COLO829 (cell line): ENCODE measurements at regions not wholly inside any gene's neighbourhood (a gene's known extent, or its start where the extent isn't known, plus 50 kb on each side); places are given as distances from the start of the nearest gene placed in this dataset.
"Not testable (repeated sequence)": the region's sequence is repeated elsewhere in the genome, so short reads cannot be mapped to it uniquely, and the experiment has no call there.

Experiments used
- DNase-seq: peaks from one replicate; pipeline ENCODE4 v3.0.0; 2012; ENCODE audit warnings: low spot score

DNA sequence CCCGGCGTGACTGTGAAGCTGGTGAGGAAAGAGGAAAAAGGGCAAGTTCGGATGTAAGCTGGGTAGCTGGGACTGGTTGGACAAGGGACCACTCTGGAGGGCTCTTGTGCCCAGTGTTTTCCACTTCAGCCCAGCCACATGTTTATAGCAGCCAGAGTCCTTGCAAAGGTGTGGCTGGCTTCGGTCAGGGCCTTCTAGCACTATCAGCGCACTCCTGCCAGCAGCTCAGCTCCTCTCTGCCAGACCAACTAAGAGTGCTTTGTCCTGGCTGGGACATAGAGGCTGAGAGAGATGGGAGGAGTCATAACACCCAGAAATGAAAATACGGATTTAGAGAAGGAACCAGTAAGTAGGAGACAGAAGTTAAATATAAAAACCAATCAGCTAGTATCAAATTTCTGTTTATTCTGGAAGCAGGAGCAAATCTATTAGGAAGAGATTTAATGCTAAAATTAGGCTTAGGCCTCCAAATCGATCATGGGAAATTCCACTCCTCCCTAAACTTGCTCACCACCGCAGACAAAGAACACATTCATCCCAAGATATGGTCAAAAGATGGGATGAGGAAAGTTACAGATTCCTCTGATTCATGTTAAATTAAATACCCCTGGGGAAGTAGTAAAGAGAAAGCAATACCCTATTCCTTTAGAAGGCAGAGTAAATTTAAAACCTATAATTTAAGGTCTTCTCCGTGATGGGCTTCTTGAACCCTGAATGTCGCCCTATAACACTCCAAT is 135.0 kb downstream of the RALA start:
- peak; percentile 94 for DNase-seq

DNA sequence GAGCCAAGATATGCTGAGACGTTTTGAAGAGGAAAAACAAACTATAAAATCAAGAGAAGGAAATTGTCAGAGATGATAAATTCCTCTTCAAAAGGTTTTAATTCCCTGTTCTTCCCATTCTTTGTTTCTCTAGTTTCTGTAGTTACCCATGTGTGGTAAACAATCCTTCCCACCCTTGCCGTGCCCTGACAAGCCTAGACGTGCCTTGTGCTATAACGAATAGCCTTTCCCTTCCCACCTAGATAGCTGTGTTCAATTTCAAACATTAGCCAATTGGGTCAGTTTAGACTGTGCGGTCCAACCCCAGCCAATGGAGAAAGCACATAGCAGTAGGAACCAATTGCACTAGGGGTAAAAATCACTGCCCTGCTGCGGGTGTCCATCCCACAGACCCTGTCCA is 138.1 kb downstream of the RALA start:
- no peak for DNase-seq

DNA sequence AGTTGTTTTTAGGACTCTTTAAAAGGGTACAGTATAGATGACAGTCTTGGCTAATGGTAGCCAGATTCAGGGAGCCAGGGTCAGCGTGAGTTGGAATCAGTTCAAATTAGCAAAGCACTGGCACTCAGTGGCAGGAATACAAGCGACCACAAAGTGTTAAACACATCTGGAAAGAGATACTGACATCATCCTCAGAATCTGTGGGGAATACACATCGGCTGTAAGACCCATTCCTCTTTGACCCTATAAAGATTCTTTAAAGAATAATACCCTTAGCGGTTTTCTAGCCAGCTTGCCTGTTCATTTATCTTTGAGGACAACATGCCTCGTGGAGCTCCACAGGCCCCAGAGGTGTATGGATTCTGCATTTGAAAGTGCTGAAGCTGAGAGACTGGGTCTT is 139.1 kb downstream of the RALA start:
- DNase-seq = not testable (repeated sequence)

DNA sequence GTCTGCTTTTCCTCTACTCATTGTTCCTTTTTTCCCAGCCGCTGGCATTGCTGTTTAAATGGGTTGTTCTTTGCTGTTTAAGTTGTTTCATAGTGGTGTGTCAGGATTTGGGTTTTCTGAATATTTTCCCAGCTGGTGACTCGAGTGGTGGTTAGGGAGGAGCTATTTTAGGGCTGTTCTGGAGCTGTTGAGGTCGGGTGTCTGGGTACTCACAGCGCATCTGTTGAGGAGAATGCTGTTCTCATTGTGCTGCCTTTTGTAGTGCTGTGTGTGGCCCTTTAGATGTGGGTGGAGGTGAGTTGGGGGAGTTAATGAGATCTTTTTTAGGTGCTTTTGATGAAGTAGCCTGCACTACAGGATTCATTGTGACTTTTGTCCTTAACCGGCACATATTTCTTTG is 139.5 kb downstream of the RALA start:
- DNase-seq = not testable (repeated sequence)

DNA sequence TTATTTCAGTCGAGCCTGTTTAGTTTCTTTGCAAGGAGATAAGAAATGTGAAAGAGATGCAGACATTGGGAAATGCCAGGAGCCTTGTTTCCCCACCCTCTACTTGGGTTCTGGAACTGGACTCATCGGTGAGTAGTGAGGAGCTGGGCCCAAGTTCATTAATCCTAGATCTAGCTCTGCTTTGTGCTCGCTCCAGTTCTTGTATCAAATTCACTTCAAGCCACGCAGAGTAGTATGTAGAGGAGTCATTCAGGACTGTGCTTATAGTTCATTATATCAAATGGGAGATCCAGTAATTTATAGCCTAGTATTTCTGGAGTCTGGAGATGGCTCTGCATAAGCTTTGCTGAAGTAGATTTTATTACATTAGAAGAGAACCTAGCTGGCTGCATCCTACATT is 142.5 kb downstream of the RALA start:
- DNase-seq = not testable (repeated sequence)

DNA sequence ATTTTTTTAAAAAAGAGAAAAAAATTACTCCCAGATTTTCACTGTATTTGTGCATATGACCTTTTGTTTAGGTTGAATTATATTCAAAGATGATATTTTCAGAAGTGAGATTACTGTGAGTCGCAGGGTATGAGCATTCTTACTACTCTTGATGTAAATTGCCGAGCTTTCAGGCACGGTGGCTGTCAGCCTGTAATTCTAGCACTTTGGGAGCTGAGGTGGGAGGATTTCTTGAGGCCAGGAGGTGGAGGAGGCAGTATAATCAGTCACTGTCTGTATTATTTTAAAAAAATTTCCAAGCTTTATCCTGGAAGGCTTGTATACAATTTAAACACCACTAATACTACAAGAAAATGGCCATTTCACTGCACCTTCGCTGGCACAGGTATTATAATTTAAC is 145.1 kb downstream of the RALA start:
- DNase-seq = not testable (repeated sequence)

DNA sequence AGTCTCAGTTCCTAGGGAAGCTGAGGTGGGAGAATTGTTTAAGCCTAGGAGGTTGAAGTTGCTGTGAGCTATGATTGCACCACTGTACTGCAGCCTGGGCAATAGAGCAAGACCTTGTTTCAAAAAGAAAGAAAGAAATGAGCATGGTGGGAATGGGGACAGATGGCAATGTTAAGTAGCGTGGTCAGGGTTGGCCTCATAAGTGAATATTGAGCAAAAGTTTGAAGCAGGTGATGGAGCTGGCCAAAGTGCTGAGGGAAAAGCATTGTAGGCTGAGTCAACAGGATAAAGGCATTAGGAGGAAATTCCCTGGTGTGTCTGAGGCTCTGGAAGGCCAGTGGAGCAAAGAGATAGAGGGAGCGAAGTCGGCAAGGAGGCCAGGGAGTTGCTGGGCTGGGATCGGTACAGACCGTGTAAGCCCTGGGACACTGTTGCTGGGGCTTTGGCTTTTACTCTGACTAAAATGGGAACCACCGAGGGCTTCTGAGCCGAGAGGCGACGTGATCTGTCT is 151.0 kb downstream of the RALA start:
- not testable (repeated sequence) for DNase-seq

DNA sequence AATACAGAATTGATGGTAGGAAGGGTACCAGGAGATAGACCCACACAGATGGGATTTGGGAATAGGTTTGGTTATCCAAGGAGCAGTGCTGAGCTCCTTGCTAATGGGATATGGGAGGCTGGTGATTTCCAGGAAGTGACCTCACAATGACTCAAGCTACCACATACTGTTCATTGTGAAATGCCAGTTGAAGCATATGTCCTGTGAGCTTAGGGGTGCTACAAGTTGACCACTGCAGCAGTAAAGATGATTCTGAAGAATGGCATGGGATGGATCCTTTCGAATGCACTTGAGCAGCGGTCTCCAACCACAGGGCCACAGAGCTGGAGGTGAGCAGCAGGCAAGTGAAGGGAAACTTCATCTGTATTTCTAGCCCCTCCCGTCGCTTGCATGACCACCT is 158.2 kb downstream of the RALA start:
- DNase-seq = not testable (repeated sequence)

DNA sequence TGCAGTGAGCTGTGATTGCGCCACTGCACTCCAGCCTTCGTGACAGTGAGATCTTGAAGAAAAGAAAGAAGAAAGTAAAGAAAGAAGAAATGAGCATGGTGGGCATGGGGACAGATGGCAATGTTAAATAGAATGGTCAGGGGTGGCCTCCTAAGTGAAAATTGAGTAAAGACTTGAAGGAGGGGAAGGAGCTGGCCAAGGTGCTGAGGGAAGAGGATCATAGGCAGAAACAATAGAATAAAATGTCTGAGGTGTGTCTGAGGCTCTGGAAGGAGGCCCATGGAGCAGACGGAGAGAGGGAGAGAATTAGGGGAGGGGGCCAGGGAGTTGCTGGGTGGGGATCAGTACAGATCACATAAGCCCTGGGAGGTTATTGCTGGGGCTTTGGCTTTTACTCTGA is 163.1 kb downstream of the RALA start:
- DNase-seq = not testable (repeated sequence)

DNA sequence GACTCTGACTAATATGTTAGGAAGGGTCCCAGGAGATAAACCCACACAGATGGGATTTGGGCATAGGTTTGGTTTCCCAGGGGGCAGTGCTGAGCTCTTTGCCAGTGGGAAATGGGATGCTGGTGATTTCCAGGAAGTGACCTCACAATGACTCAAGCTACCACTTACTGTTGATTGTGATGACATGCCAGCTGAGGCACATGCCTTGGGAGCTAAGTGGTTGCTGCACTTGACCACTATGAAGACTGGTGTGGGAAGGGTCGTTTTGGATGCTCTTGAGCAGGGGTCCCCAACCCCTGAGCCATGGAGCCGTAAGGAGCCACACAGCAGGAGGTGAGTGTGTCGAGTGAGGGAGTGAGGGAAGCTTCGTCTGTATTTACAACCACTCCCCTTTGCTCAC is 159.0 kb upstream of the CDK13 start:
- not testable (repeated sequence) for DNase-seq

DNA sequence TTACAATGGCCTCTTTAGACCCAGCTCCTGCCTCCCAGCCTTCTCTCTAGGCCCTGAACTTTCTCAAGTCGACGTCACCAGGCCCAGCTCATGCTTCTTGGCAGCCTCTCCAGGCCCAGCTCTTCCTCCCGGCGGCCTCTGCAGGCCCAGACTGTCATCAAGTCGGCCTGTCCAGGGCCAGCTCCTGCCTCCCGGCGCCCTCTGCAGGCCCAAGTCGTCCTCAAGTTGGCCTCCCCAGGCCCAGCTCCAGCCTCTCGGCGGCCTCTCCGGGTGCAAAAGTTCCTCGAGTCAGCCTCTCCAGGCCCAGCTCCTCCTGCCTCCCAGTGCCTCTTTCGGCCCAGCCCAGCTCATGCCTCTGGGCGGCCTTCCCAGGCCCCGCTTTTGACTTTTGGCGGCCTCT is 158.1 kb upstream of the CDK13 start:
- not testable (repeated sequence) for DNase-seq

DNA sequence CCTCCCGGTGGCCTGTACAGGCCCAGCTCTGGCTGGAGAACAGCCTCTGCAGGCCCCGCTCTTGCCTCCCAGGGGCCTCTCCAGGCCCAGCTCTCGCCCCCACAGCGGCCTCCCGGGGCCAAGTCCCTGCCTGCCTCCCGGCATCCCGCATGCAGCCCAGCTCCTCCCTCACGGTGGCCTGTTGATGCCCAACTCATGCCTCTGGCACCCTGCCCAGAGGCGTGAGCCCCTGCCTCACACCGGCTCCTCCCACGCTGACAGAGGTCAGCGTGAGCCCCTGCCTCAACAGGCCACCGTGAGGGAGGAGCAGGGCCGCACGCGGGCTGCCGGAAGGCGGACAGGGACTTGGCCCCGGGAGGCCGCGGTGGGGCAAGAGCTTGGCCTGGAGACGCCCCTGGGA is 157.0 kb upstream of the CDK13 start:
- not testable (repeated sequence) for DNase-seq

DNA sequence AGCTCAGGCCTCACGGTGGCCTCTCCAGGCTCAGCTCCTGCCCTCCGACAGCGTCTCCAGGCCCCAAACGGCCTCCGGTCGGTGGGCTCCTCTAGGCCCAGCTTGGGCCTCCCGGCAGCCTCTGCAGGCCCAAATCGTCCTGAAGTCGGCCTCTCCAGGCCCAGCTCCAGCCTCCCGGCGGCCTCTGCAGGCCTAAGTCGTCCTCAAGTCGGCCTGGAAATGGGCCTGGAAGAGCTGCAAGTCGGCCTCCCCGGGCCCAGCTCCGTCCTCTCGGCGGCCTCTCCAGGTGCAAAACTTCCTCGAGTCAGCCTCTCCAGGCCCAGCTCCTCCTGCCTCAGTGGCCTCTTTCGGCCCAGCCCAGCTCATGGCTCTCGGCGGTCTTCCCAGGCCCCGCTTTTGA is 156.2 kb upstream of the CDK13 start:
- DNase-seq = not testable (repeated sequence)

DNA sequence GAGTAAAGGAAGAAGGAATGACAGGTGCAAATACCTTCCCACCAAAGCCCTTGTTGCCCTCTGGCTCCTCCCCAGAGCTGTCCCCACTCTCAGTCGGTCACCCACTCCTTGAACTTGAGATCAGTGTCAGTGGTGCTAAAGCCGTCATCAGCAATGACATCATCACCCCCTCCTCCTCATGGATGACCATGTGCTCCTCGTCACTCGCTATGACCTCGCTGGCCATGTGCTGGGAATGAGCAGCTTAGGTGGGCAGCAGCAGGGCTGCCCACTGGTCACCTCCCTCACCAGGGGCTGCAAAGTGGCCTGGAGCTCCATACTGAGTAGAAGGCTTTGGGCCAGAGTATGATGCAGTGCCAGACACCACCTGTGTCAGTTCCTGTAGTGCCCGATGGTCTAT is 153.1 kb upstream of the CDK13 start:
- DNase-seq = not testable (repeated sequence)

DNA sequence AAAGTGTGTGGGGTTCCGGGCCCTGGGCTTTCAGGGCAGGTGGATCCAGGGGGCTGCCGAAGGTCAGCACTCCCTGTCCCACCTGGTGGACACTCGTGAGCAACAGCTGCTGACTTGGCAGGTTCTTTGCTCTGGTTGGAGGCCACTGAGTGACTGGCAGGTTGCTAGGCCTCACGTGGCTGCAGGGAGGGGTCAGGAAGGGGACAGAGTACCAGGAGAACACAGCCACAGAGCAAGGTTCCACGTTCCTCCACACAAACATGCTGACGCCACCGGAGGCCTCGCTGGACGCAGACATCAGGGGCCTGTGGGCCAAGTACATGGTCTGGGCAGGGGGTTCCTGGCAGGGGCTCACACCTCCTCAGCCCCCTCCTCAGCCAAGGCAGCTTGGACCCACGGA is 152.0 kb upstream of the CDK13 start:
- DNase-seq = not testable (repeated sequence)

DNA sequence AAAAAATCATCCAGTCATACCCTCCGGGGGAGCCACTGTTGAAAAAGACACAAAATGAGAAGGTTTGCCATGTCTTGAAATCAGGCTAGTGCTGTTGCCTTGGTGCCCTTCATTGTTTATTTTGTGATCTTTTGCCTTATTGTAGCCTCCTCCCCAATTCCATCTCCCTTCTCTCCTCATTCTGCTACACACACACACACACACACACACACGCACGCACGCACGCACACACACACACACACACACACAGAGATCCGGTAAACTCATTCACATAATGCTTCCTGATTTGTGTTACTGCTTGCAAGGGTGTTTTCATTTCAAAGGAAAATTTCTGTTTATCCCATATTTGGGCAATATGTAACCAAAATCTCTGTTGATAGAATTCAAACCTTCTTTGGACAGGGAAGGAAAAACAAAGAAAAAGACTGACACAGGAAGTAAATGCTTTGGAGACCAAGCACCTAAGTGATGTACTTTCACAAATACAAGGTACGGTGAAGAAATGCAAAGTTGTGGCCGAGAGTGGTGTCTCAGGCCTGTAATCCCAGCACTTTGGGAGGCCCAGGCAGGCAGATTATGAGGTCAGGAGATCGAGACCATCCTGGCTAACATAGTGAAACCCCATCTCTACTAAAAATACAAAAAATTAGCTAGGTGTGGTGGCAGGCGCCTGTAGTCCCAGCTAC is 141.1 kb upstream of the CDK13 start:
- no peak for DNase-seq

DNA sequence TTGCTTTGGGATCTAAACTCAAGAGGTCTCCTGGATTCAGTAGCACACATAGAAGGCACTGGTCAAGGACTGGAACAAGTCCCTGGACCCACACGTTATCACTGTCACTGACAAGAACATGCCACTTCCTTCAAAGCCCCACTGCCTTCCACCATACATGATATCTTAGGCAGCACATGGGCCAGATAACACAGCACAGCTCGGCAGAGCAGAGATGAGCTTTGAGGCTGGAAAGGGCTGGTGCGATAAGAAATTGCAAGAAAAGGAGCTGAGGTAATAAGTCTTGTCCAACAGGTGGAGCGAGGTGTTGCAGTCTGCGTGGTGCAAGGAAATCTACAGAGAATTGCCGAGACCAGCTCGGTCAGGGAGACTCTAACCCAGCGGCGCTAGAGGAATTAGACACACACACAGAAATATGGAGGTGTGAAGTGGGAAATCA is 139.8 kb upstream of the CDK13 start:
- no peak for DNase-seq

DNA sequence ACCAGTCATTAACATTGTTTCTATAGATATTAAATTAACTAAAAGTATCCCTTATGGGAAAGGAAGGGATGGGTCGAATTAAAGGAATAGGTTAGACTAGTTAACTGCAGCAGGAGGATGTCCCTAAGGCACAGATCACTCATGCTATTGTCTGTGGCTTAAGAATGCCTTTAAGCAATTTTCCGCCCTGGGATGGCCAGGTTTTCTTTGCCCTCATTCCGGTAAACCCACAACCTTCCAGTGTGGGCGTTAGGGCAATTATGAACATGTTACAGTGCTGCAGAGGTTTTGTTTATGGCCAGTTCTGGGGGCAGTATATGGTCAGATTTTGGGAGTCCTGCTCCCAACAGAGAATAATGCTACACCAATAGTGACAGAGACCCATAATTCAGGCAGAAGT is 139.3 kb upstream of the CDK13 start:
- no peak for DNase-seq

DNA sequence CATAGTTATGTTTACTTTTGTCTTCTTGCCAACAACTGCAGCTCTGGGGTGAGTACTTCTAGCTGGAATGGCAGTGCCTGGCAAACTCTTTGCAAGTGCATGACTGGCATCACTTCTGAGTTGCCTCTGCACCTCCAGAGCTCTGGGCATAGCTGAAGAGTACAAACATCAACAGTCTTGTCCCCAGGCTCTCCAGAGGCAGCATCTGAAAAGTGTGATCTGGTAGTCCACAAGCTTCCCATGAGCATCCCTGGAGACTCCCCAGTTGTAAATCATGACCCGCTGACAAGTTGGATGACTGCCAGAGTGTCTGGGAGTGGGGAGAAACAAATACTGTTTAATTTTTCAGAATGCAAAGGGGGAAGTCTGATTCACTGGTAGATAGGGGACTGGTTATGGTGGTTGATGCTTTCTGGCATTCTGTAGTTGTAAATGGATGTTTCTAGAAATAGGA is 138.9 kb upstream of the CDK13 start:
- peak; percentile 61 for DNase-seq

DNA sequence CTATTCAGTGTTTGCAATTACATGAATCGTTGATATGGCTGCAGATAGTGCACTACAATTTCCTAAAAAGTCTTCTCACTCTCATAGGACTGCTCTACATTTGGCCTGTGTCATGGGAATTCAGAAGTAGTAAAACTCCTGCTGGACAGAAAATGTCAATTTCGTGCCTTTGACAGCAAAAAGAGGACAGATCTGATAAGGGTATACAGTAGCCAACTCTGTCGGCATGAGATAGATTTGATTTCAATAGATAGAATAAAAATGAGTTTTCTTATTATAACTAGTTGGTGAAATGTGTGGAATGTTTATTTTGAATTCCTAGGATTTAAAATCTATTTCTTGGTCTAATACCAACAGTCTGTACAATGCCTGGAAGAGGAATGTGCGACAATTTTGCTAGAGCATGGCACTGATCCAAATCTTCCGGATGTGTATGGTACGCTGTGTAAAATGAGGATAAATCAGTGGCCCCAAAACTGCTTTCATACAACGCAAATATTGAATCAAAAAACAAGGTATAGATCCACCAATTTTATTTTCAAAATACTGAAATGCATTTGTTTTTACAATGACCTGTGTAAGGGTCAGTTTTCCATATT is 133.5 kb upstream of the CDK13 start:
- DNase-seq = no peak

DNA sequence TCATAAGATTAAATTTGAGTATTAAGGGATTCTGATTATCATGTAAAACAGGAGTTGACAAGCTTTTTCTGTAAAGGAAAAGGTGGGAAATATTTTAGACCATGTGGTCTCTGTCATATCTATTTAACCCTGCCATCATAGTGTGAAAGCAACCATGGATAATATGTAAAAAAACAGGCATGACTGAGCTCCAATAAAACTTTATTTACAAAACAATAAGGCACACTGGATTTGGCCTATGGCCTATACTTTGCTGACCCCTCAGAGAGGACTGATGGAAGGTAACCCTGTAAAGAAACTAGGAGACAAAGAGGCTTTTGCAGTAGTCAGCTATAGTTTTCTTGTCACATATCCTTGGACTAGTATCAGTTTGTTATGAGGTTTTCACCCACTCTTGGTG is 130.5 kb upstream of the CDK13 start:
- no peak for DNase-seq

DNA sequence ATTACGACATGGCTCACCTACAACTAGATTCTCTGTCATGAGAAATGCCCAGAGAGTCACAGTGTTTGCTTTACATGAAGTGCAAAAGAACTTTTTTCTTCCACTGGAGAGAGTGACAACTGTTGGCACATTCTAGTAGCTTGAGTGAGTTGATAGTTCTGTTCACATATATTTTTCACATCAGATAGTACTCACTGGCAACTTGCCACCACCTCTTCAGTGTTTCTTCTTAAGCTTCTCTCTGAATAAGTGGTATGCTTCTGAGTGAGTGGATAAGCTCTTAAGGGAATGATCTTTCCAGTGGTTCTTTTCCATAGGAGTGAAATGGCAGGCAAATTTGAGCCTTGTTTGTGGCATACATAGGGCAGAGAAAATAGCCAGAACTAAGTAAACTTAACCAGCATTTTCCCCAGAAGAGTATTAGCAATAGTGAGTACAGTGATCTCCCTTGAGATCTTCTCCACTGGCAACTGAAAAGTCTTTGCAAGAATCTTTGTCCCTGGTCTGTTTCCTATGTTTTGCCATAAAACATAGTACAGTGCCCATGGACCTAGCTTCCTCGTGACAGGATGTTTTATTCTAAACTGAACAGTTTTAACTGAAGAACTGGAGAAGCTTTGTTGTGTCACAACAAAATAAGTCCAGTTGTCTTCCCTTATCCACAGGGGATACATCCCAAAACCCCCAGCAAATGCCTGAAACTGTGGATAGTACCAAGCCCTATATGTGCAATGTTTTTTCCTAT is 125.4 kb upstream of the CDK13 start:
- DNase-seq = no peak
